OCI-M2 (cell line): ENCODE measurements at regions not wholly inside any gene's neighbourhood (a gene's known extent, or its start where the extent isn't known, plus 50 kb on each side); places are given as distances from the start of the nearest gene placed in this dataset.

ENCODE experiments used
- DNase-seq: peaks from one replicate; lab custom pipeline; 2025; ENCODE audit not compliant: unreplicated experiment; lab: John Stamatoyannopoulos, UW

DNA sequence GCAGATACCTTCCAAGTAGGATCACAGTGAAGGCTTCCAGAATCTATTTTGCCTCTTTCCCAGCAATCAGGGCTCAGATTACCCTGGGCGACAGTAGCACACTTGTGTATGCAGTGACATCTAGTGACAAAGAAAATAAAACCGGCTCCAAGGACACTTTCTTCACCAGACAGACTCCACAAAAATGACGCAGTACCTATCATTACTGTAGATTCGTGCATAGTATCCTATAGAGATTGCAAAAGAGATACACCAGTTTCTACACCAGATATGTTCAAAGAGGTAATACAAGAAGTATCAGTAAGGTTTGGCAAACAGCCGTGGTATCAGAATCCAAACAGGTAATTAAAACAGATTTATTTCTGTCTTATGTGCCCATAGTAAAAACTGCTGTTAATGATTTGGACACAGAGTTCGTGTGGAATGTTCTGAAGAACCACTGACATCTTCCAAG, 600.4 kb upstream of the JAG1 start:
- DNase-seq, result no peak

DNA sequence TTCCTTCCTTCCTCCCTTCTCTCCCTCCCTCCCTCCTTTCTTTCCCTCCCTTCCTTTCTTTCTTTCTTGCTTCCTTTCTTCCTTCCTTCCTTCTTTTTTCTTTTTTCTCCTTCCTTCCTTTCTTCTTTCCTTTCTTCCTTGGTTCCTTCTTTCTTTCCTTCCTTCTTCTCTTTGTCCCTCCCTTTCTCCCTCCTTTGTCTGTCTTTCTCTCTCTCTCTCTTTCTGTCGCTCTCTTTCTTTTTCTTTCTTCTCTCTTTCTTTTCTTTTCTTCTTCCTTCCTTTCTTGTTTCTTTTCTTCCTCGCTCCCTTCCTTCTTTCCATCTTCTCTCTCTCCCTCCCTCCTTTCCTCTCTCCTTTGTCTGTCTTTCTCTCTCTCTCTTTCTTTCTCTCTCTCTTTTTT, 601.9 kb upstream of the JAG1 start:
- no peak for DNase-seq

DNA sequence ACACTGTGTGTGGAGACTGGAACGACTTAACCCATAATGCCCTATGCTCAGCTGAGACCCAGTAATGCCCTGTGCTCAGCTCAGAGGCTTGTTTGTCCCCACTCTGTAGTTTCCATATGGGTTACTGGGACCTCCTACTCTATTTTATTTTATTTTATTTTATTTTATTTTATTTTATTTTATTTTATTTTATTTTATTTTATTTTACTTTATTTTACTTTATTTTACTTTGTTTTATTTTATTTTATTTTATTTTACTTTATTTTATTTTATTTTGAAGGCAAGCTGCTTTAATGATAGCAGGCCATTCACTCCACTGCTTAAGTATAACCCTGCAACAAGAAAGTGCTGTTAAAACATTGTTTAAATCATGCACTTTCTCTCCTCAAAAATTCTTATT, 603.4 kb upstream of the JAG1 start:
- no peak for DNase-seq

DNA sequence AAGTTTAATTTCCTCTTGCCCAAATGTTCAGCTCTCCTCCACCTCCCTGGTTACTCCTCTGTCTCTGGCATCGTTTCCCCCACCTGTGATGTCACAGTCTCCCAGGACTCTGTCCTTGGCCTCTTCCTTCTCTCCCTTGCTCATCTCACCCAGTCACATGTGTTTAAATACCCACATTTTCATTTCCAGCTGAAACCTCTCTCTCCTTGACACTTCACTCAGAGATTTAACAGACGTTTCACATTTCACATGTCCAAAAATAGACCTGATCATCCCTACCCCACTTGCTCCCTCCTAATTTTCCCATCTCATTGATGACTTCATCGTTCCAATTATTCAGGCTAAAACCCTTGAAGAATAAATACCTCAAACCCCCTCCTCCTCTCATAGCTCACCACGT, 604.1 kb upstream of the JAG1 start:
- no peak for DNase-seq

DNA sequence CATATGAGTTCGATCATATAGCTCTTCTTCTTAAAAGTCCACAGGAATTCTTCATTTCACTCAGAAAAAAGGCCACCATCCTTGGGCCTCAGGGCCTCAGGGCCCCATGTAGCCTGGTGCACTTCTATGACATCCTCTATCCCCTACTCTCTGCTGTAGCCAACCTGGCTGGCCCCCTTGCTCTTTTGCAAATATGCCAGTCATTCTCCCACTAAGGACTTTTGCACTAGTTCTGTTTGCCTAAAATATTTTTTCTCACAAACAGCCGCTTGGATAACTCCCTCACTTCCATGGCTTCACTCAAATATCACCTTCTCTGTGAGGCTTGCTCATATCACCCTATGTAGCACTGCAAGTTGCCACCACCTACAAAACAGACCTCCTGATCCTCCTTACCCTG, 604.7 kb upstream of the JAG1 start:
- DNase-seq, result no peak

DNA sequence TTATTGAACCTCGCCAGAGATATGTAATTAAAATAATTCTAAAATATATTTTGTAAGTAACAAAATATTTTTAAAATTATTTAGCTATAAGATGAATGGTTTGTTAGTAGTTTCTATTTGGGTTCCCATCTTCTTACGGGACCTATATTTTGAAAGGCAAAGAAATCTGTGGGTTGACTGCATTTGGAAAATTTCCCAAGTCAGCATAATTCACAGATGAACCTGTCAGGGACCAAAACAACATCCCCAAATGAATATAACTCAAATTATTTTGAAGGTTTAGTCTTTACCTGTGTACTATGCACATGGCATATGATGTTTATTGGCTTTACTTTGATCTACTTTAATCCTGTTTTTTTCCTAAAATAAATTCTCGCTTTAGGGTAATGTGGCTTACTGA, 607.4 kb upstream of the JAG1 start:
- DNase-seq, result no peak

DNA sequence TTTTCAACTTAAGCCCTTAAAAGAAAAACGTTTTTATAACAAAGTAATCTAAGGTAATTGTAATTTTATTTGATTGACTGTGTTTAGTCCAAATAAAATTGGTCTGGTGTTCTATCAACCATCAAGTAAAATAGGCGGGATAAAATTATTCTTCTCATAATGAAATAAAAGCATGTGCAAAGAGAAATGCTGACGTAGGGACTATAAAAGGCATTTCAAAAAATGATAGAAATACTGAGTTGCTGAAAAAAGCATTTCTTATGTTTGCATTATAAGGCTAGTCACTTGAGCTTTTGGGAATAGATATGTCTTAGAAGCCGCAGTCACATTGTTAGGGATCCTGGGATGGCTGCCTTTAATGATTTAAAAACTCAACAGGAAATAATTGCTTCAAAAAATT, 608.0 kb upstream of the JAG1 start:
- DNase-seq, result no peak

DNA sequence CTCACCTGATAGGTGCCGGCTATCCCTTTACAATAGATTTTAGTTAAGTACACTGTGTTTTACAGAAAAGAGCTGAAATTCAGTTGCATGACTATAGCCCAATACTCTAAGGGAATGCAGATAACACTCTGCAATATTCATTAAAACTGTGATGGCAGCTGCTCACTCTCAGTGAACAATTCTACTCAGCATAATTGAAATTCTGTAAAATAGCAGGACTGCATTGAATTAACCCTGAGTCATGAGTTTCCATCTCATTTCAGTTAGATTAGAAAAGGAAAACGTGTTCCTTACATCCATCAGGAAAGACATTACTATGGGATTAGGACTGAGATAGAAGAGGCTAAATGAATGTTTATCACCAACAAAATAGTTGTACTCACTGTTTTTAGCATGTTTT, 613.3 kb upstream of the JAG1 start:
- no peak for DNase-seq

DNA sequence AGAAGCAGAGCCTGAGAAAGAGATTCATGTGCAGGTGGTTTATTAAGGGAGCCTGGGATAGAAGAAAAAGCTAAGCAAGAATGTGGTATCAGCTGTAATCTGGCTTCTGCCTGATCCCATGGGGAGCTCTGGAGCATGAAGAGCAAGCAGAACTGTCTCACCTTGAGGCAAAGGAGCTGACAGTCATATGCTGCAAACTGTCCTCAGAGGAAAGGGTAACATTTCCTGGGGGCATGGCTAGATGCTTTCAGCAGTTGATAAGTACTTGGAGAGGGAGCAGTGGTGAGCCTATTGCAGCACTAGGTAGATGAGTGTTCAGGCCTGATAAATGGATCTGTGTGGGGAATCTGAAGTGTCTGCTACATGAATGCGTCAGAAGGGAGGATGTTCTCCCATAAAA, 621.5 kb upstream of the BTBD3 start:
- no peak for DNase-seq

DNA sequence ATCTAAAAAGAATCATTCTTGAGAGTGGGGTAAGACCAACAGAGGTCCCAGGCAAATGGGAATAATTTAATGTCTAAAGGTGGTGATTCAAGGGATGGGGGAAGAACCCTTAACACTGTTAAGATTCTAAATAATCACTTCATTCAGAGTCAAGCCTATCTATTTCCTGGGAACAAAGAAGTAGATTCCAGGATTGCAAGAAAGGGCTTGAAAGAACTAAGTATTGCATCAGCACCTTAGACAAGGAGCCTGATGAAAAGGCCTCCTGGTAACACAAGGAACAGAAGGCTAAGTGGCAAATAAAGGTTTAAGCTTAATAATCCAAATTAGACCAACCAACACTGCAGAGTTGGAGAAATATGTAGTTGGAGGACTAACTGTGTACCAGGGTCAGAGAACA, 620.7 kb upstream of the BTBD3 start:
- no peak for DNase-seq

DNA sequence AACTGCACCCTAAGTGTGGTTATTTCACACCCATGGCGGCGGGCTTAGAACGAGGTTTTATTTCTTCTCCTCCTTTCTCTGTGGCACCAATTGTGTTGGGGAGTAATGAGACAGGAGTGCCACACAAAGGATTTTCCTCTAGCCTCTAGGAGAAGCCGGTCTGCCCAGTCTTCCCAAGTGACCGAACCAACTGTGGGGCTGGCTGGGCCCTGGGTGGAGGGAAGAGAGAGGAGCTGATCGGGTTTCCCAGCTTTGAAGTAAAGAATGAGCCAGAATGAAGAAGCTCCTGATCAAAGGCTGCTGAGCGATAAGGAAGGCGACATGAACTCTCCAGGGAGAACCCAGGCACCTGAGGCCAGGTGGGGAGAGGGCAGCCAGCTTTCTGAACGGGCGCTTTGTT, 616.0 kb upstream of the BTBD3 start:
- DNase-seq, result no peak

DNA sequence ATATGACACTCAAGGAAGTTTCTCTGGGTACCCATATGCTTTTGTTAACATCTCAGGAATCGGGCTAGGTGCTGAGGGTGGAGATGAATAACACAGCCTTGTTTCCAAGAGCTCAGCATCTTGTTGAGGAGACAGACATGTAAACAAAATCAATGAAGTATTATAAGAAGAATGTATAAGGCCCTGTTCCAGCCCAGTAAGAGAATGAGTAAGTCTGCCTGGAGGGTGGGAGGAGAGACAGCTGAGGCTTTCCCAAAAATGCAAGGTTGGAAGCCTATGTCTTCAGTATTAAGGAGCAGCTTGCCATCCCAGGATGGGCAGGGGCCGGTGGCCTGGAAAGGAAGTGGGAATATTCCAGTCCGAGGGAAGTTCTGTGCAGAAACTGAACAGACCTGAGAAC, 615.3 kb upstream of the BTBD3 start:
- DNase-seq, result no peak

DNA sequence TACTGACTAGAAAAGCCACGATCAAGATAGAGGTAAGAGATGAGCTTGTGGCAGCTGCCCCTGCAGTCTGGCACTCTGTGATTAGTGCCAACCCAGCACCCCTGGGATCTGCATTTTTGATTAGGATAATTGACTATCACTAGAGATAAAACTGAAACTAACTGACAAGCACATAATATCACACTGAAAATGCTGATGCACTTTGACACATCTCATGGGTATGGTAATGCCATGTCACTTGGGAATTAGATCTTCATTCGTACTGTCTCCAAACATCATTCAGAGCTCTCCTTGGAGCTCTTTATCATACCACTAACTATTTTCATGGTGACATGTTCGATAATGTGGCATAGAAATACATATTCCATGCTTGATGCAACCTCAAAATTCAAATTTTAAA, 612.9 kb upstream of the BTBD3 start:
- DNase-seq, result no peak

DNA sequence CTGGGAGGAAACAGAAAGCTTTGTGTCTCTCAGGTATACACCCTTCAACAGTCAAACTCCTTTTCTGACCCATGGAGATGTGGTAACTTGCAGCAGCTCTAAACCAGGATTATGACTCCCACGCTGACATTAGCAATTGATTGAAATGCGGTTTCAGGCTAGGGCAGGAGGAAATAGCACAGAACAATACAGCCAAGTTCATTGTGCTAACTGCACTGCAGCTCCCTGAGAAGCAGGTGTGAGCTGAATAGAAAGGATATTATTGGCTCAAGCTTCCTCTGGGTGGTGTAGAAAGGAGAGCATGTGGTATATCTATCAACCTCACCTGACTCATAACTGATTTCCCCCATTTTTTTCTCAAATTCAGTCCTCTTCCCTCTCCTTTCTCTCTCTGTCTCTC, 612.3 kb upstream of the BTBD3 start:
- no peak for DNase-seq

DNA sequence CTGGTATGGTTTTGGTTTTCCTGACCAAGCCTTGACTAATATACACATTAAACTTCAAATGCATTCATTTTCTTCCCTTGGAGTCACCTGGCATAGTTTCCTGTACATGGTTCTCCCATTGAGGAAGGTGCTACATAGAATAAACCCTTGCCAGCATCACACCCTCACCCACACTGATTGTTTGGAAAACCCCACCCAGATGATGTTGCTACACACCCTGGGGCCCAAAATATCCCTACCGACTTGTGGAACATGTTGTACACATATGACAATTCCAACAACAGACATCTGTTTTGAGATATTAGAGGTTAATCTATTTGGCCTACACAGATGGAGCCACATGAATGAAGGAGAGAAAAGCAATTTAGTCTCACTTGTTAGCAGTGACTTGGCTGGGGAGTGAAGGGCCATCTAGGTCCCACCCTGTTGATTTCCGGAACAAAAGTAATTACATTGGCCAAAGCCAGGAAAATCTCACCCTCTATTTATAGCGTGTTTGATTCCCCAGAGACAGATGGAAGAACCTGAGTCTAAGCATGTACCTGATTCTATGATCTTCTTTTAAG, 606.0 kb upstream of the BTBD3 start:
- DNase-seq, result no peak

DNA sequence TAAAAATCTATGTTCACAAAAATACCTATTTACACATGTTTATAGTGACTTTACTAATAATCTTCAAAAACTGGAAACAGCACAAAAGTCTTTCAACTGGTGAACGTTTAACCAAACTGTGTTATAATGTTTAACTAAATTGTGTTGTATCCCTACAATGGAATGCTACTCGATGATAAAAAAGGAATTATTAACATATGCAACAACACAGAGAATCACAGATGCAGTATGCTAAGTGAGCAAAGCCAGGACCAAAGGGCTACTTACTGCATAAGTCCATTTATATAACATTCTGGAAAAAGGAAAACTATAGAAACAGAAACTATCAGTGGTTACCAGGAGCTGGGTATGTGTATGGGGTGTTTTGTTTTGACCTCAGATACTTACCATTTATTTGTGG, 602.2 kb upstream of the BTBD3 start:
- no peak for DNase-seq

DNA sequence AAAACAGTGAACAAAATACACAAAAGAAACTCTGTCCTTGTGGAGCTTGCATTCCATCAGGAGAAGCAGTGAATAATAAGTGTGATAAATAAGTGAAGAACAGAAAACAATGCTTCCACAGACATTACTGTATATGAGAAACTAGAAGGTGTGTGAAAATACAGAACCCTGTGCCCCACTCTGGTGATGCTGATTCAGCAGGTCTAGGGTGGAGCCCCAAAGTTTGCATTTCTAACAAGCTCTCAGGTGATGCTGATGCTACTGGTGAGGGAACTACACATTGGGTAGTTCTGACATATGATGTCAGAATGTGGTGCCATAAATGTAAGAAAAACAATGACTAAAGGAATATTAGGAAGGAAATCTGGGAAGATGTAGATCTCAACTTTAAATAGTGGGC, 601.4 kb upstream of the BTBD3 start:
- no peak for DNase-seq

DNA sequence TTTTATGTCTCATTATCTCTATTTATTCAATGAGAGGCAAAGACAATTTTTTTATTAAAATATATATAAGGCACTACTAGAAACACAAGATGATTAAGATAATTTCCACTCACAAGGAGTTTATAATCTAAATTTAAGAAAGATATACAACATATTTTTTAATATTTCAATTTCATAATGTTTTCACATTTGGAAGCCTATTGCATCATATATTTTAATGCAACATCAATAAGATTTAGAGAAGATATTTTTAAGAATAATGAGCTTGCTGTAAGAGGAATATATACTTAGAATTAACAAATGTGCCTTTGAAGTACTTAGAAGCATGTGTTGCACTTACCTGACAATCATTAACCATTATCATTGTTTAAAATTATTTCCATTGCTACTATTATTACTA, 597.7 kb upstream of the BTBD3 start:
- no peak for DNase-seq

DNA sequence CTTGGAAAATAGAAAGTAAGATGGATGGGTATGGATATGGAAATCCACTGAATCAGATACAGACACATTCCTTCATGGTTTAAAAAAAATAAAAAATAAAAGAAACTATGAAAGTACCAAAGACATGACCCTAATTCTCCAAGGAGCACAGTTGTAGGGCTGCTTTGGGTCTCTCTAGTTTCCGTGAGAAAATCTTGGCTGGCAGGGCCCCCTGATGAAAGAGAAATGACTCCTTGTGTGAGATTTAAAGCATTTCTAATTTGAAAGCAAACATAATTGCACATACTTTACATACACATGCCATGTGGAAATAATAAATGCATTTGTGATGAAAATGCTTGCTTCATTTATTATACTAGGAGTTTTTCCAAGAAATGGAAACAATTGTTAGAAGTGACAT, 593.9 kb upstream of the BTBD3 start:
- DNase-seq, result no peak

DNA sequence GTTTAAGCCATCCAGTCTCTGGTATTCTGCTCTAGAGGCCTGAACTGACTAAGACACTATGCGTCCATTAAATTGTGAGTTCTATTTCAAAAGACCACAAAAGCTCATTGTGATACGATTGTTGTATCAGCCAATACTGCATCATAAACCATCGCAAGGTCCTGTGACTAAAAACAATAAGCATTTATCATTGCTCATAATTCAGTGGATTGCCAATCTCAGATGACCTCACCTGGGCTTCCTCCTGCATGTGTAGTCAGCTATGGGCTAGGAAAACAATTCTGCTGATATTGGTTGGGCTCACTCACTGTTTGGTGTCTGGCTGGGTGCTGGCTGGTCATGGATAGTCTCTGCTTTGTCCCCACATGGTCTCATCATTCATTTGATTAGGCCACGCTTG, 592.7 kb upstream of the BTBD3 start:
- no peak for DNase-seq

DNA sequence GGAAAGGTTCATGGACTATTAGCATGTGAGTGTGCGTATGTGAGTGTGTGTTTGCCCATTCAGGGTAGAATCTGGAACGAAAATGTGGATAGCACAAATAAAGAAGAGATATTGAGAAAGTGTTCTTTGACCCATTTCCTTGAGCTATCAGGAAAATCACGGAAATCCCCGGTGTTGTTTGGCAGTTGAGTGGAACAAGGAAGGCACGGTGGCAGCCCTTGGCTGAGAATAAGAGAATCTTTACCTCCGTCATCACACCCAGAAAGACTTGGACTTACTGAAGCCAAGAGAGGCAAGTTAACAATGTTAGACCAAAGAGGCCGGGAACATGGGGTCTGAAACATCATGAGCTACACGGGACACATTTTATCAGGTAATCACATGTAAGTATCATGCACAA, 588.9 kb upstream of the BTBD3 start:
- DNase-seq, result no peak

DNA sequence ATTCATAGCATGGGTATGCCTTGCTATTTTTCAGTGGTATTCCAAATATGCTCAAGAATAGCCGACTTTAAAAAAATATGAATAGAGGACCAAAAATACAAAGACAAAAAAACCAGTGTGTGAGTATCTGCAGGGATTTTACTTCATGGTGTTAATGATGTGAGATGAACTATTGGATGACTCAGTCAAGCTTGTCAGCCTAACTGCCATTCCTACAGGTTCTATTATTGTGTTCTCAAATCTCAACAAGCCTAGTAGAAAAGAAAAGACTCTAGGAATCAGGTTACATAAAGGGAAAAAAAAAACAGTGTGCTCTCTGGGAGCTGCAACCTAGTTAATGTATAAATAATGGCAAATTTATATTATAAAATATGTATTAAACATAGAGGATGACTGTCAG, 588.4 kb upstream of the BTBD3 start:
- no peak for DNase-seq

DNA sequence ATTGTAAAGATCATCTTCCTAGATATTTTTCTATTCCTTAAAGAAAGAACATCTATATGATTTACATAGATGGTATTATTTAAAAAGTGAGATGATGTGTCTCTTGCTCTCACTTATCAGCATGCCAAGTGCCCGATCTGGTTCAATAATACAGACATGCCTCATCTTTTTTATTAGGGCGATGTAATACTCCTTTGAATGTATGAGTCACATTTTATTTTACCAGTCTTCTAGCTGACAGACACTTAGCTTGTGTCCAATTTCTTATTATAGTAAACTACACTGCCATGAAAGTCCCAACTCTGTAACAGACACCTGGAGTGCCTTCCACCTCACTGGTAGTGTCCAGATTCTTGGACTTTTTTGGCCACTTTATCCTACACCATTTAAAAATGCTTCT, 586.6 kb upstream of the BTBD3 start:
- DNase-seq, result no peak

DNA sequence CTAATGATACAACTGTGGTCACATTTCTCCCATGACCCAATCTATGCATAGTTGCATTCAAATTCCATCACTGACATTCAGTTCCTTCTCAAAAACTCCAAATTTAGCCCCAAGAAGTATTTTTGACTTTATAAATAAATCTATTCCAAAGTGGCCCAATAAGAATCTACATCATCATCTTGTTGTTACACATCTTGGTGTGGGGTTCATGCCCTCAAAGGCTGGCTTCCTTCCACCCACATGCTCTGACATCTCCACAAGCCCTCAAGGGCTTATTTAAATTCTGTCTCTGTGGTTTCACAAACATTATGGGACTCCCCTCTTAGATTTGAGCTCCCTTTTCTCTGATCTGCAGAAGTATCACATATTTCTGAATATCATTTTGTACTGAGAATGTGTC, 585.3 kb upstream of the BTBD3 start:
- no peak for DNase-seq
